ENCODE measurements at regions not wholly inside any gene's neighbourhood (a gene's known extent, or its start where the extent isn't known, plus 50 kb on each side); places are given as distances from the start of the nearest gene placed in this dataset.
A peak's percentile ranks its signal among the peaks of the same experiment; 100 is the strongest.

- DNase-seq (ENCODE audit: low spot score in 2 of 2) = no peak
- no peak overlapping the region for H3K4me3 ChIP-seq
- WGBS = 92% methylated on average over 3 of the region's 19 CpGs
- H3K27me3 ChIP-seq = peaks cover 6% of the 10 kb centered on the region
- no peak for TF ChIP-seq EP300 (IDR thresholded peaks at IDR 0.05)
- no peak for TF ChIP-seq POLR2A (IDR thresholded peaks at IDR 0.05)
- no peak for TF ChIP-seq CTCF (IDR thresholded peaks at IDR 0.05)
- TF ChIP-seq POLR2AphosphoS5 (IDR thresholded peaks at IDR 0.05) = no peak
- H3K4me1 ChIP-seq = no peaks in the 10 kb centered on the region
- no peaks in the 10 kb centered on the region for H3K9me3 ChIP-seq
- no peaks in the 10 kb centered on the region for H3K36me3 ChIP-seq
- no peak overlapping the region for H3K27ac ChIP-seq
Measured at GRCh38 chr6:95084867-95085266, 492.5 kb upstream of the MANEA start.

- TF ChIP-seq POLR2AphosphoS5 (IDR thresholded peaks at IDR 0.05) (no peak), EP300 (IDR thresholded peaks at IDR 0.05) (no peak), CTCF (IDR thresholded peaks at IDR 0.05) (no peak)
- Histone ChIP-seq H3K4me1 (no peaks in the 10 kb centered on the region), H3K9me3 (no peaks in the 10 kb centered on the region), H3K4me3 (no peak overlapping the region), H3K36me3 (no peaks in the 10 kb centered on the region), H3K27ac (no peak overlapping the region), H3K27me3 (peaks cover 6% of the 10 kb centered on the region)
- WGBS = 21% methylated on average over 8 of the region's 8 CpGs
- no peak for DNase-seq (ENCODE audit: low spot score in 2 of 2)
Measured at GRCh38 chr6:95087394-95088097, 489.8 kb upstream of the MANEA start.

GRCh38 chr6:95091823-95092436 lies 485.4 kb upstream of the MANEA start:
- no peak overlapping the region for H3K27ac ChIP-seq
- WGBS = 41% methylated on average over 5 of the region's 5 CpGs
- TF ChIP-seq EP300 (IDR thresholded peaks at IDR 0.05) = no peak
- TF ChIP-seq CTCF (IDR thresholded peaks at IDR 0.05) = peak in 1 of 2 donors; percentile 23
- TF ChIP-seq POLR2A (IDR thresholded peaks at IDR 0.05) = no peak
- no peaks in the 10 kb centered on the region for H3K27me3 ChIP-seq
- H3K9me3 ChIP-seq = no peaks in the 10 kb centered on the region
- peaks cover 2% of the 10 kb centered on the region for H3K4me1 ChIP-seq
- DNase-seq (ENCODE audit: low spot score in 2 of 2) = no peak
- H3K36me3 ChIP-seq = no peaks in the 10 kb centered on the region
- H3K4me3 ChIP-seq = no peak overlapping the region

GRCh38 chr6:95093154-95093553 lies 484.2 kb upstream of the MANEA start:
- 69% methylated on average over 4 of the region's 4 CpGs for WGBS
- TF ChIP-seq CTCF (IDR thresholded peaks at IDR 0.05) (no peak), POLR2AphosphoS5 (IDR thresholded peaks at IDR 0.05) (no peak), EP300 (IDR thresholded peaks at IDR 0.05) (no peak), POLR2A (IDR thresholded peaks at IDR 0.05) (no peak)

GRCh38 chr6:95094751-95095663 lies 482.3 kb upstream of the MANEA start:
- DNase-seq (ENCODE audit: low spot score in 2 of 2) = no peak
- Histone ChIP-seq H3K9me3 (no peaks in the 10 kb centered on the region), H3K4me1 (peaks cover 2% of the 10 kb centered on the region), H3K4me3 (no peak overlapping the region), H3K36me3 (no peaks in the 10 kb centered on the region), H3K27me3 (no peaks in the 10 kb centered on the region), H3K27ac (no peak overlapping the region)
- 35% methylated on average over 6 of the region's 6 CpGs for WGBS
- TF ChIP-seq EP300 (IDR thresholded peaks at IDR 0.05) (no peak), CTCF (IDR thresholded peaks at IDR 0.05) (no peak), POLR2AphosphoS5 (IDR thresholded peaks at IDR 0.05) (no peak), POLR2A (IDR thresholded peaks at IDR 0.05) (no peak)

More at GRCh38 chr6:95093154-95093553, 484.2 kb upstream of the MANEA start:
- Histone ChIP-seq H3K9me3 (no peaks in the 10 kb centered on the region), H3K36me3 (no peaks in the 10 kb centered on the region), H3K27me3 (no peaks in the 10 kb centered on the region), H3K4me1 (peaks cover 2% of the 10 kb centered on the region), H3K27ac (no peak overlapping the region), H3K4me3 (no peak overlapping the region)
- DNase-seq (ENCODE audit: low spot score in 2 of 2) = no peak

Data from suprapubic skin (tissue), 4 donors.